M059J (cell line): ENCODE measurements at regions not wholly inside any gene's neighbourhood (a gene's known extent, or its start where the extent isn't known, plus 50 kb on each side); places are given as distances from the start of the nearest gene placed in this dataset.

Source experiments
- DNase-seq: peaks from one replicate; pipeline ENCODE4 v3.0.0-alpha.2; 2012; ENCODE audit warnings: low read depth

DNA sequence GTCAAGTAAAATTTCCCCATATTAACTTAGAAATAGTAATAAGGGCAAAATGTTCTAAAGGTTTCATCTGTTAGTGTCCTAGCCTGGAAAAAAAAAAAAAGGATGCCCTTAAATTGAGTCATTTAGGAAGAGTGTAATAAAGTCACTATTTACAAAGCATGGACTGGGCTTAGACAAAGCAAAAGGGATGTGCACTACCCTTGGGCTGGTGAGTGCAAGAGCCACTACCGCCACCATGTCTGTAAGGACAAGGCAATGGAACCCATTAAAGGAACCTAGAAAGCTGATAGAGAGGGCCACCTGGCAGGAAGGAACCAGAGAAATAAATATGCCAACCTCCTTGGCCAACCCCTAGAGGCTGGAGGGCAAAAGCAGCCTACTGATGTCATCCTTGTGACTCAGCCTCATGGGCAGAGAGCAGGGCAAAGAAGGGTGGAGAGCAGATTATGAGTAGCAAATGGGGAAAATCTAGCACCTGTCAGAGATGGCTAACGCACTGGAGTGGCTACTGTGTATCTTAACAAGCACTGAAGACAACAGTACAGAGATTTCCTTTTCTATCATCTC, 59.5 kb upstream of the FUT8 start:
- DNase-seq: peak; percentile 89

DNA sequence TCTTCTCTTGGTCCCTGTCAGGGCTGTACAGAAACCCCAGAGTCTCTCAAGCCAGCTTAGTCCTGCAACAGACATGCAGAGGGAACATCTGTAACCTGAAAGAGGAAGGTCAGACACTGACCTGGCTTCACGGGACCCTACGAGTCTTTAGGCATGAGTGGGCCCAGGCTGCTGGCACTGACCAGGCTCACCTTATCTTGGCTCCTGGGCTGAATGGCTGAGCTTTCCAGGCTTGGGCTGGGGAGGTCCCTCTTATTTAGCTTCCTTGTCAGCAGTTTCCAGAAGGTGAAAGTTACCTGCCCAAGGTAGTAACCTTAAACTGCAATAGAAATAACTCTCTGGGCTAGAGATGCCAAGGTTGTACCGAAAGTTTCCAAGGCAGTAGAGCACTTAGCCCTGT, 58.4 kb upstream of the FUT8 start:
- no peak for DNase-seq

GRCh38 chr14:65354715-65355114, 57.8 kb upstream of the FUT8 start:
- no peak for DNase-seq

- DNase-seq: peak; percentile 99
Measured at GRCh38 chr14:65356327-65356836, 56.1 kb upstream of the FUT8 start.

DNA sequence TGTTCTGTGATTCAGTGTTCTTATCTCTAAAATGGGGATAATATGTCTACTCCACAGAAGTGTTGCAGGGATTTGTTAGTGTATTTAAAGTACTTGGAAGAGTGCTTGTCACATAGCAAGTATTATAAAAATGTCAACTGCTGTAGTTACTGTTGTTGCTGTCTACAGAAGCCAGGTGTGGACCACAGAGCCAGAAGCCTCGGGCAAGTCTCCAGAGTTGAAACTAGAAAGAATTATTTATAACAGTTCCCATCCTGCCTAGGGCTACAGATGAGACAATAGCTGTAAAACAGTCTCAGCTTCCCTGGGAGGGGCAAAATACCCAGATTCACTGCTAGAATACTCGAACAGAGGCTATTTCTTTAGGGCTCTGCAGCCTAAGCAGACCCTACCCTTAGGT, 55.4 kb upstream of the FUT8 start:
- DNase-seq: peak; percentile 89

GRCh38 chr14:65357689-65358088, 54.8 kb upstream of the FUT8 start:
- DNase-seq: no peak

GRCh38 chr14:65359503-65359902, 53.0 kb upstream of the FUT8 start:
- DNase-seq: peak; percentile 60

DNA sequence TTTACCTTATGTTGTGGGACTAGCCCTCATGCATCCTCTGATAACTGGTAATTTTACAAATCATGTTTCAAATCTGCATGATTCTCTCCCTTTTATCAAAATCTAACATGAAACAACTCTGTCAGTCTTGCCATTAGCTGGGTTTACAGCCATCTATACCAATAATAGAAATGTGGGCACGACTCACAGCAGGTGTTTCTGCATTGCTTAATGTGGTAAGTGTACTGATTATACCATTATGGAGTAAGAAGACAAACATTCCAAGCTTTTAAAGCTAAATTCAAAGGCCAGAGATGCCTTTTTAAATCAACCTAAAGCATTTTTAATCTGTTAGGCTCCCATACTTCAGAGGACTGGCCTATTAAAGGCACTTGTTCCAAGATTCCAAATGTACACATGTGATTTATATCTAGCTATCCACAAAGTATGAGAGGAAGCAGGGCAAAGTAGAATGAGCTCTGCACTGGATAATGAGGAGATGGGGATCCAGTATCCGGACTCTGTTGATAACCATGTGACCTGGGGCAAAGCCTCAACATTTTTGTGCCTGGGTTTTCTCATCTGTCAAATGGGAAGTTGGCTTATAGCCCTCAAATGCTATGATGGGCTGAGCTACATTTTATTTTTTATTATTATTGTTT, 52.3 kb upstream of the FUT8 start:
- DNase-seq: no peak

GRCh38 chr14:65361920-65362319, 50.6 kb upstream of the FUT8 start:
- no peak for DNase-seq
